HG02623 (cell line): ENCODE measurements at regions not wholly inside any gene's neighbourhood (a gene's known extent, or its start where the extent isn't known, plus 50 kb on each side); places are given as distances from the start of the nearest gene placed in this dataset.
"Not testable (repeated sequence)": the region's sequence is repeated elsewhere in the genome, so short reads cannot be mapped to it uniquely, and the experiment has no call there.

Experiments
- ATAC-seq: cut with Tn5 transposase; IDR thresholded peaks from one replicate; pipeline ENCODE4 v1.9.1; 2021; ENCODE audit warnings: moderate library complexity; ENCODE audit not compliant: unreplicated experiment

DNA sequence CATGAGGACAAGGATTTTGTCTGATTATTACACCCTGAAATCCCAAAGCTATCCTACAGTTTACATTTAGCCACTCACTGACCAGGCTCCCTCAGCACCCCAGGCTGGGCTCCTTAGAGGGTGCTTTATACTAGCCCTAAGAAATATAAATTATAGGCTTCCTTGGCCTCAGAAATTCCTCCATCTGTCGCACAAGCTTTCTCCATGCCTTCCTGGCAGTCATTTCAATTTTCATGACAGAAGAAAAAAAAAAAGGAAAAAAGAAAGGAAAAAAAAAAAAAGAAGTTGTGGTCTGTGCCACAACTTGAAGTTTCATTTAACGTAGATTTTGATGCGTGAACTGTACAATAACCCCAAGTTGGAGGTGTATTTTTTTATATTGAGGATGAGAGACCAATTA is 719.5 kb downstream of the BCL11A start:
- ATAC-seq = no peak

DNA sequence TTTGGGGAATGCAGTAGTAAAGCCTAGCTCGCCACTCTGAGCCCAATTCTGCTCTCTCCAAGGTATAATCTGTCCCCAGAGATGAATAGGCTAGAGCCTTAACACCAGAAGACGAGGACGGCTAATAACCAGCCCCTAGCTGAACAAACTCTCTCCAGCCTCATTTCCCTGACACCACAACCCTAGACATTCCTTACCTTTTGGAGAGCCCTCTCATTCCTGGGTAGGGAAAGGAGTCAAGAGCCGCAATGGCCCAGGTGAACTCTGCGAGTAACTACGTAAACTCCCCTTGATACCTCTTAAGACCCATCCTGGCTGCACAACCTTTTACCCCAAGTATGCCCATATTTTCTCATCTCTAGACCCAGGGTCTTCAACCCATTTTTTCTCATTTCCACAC is 722.9 kb downstream of the BCL11A start:
- ATAC-seq = no peak

GRCh38 chr2:59827677-59828076 is 725.8 kb downstream of the BCL11A start:
- no peak for ATAC-seq

DNA sequence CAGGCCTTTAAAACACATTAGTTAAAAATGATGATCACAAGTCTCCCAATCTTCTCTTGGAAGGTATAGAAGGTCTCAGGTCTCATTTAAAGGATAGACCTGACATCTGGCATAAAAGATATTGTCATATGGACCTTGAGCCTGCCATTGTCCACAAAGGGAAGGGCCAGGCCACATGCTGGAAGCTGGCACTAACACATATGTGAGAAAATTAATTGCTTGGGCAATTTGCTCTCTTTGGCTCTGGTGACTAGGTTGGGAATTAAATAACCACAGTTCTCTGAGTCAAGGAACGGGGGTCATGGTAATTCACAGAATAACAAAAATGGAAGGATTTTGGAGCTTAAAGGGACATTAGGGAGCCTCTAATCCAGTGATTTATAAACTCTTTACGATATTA is 727.3 kb downstream of the BCL11A start:
- no peak for ATAC-seq

DNA sequence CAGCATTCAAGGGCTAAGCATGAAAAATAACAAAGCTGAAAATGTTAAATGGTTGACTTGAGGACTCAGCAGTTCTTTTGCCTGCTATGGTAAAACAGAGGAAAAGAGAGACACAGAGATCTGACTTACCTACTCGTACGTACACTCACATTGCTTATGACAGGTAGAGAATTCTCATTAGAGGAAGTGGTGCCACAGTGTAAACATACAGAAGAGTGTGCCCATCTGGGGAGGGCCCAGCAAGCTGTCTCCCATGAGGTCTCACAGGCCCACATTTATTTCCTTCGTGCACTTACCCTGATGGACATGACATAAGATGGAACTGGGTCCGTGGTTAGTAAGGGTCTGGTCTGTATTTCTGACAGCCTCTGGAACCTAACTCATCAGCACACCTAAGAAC is 729.1 kb downstream of the BCL11A start:
- ATAC-seq = no peak

GRCh38 chr2:59816075-59816474 is 737.4 kb downstream of the BCL11A start:
- no peak for ATAC-seq

DNA sequence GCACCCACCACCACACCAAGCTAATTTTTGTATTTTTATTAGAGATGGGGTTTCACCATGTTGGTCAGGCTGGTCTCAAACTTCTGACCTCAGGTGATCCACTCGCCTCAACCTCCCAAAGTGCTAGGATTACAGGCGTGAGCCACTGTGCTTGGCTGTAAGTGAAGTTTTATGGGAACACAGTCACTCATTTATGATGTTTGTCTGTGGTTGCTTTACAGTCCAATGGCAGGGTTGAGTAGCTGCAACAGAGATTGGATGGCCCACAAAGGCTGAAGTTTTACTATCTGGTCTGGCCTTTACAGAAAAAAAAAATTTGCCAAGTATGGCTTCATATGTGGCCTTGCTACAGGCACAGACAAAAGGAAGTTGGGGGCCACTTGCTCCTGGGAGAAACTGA is 743.2 kb downstream of the BCL11A start:
- ATAC-seq = not testable (repeated sequence)

DNA sequence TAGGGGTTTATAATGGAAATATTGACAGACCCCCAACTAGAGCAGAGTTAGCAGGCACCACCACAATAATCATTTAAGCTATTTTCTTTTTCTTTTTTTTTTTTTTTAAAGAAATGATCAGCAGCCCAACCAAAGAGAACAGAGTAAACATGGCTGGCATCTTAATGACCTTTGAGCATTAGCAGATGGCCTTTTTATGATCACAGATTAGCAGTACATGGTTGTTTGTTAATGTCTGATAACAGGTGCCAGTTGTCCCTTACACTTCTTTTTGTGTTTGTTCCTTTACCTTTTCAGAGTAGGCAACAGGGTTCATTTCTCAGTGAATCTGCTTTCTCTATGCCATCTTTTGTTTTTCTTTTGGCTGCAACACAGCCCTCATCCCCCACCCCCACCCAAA is 747.0 kb downstream of the BCL11A start:
- no peak for ATAC-seq

GRCh38 chr2:59804732-59805131 is 748.7 kb downstream of the BCL11A start:
- ATAC-seq = no peak

- ATAC-seq = no peak
These were observed 749.9 kb downstream of the BCL11A start for GRCh38 chr2:59803586-59803985.

DNA sequence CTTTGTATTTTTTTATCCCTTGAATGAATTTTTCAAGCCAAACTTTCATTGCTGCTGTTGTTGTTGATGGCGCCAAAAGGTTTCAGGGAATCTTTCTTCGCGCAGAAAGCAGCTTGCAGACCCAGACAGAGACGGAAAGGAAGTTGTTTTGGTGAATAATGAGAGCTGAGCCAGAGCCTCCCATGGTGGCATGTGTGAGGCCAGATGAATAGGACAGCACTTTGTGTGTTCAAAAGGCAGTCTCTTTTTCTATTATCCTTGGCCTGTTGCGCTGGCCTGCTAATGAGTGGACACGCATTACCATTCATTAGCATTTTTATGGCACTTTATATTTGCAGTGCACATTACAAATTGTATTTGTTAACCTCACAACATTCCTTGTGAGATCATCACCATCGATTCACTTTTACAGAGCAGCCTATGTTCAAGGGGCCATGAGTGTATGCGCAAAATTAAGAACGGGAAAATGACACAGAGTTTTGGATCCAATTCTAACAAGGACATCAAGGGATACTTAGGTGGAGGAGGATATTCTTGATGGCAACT is 754.7 kb downstream of the BCL11A start:
- no peak for ATAC-seq

DNA sequence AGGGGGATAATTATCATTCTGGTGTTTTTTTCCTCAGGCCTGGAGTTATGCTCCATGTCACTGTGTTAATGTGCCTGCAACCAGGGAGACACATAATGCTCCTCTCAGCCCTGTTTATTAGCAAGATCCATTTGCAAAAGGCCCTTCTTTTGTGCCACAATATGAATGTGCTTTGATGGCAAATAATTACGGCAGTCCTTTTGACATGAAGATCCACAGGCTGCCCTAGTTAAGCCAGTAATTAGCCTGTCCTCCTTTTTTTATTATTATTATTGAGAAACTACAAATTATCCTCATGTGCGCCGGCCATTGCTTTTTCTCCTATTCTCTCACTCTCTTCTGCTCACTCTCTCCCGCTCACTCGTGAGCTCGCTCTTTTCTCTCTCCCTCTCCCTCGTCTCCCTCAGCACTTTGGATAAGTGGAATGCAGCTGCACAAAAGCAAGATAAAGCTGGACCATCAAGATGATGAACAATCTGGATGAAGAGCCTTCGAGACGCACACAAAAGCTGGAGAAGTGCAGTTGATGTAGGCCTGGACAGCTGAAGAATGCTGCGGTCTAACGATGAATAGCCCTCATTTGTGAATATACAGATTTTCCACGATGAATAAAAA is 762.3 kb downstream of the BCL11A start:
- ATAC-seq = no peak

- no peak for ATAC-seq
These were observed 763.1 kb downstream of the BCL11A start for GRCh38 chr2:59790186-59791003.

- no peak for ATAC-seq
These were observed 763.9 kb downstream of the BCL11A start for GRCh38 chr2:59789523-59789922.

DNA sequence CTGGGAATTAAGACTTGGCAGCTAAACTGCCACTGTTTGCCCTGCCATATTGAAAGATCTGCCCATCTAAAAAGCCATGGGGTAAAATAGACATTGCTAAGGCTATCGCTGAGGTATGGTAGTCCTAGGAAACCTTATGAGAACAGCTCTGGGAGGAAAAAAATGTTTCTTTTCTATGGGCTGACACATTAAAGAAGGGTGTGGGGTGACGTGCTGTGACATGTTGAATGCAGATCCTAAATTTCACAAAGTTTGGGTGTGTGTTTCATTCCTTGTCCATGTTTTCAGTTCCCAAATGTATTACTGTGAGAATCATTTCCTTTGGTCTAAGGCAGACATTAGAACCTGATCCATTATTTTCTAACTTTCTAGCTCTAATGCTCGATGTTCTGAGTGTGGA is 766.4 kb downstream of the BCL11A start:
- ATAC-seq = no peak

DNA sequence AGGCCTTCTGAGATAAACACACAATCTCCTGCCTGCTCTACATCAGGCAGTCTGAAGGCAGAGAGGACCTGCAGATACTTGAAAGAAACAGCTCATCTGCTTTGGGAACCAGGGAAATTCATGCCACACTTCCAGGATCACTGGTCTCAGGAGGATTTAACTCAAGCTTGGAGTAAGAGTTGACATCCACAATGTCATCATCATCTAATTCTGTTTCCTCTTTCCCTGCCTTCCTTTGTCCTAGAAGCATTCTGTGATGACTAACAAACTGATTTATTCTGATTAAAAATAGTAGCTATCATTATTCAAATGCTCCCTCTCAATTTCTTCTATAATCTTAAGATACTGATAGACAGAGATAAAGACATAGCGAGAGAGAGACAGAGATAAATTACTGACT is 766.8 kb downstream of the BCL11A start:
- ATAC-seq = no peak

DNA sequence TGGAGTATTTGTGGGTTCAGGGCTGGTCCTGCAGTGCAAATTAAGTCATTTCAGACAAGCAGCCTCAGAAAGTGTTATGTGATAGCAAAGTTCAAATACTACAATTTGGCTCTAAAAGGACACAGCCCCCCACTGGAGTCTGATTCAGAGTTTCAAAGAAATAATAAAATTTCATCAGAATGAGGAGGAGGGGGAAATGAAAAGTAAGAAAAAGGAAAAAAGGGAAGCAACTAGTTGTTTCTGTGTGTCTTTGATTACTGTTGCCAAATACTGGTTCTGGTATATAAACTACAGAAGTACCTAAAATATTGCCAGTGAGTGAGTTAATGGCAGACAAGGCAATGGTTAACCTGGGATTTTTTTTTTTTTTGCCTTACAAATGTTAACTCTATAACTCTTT is 773.9 kb downstream of the BCL11A start:
- no peak for ATAC-seq

DNA sequence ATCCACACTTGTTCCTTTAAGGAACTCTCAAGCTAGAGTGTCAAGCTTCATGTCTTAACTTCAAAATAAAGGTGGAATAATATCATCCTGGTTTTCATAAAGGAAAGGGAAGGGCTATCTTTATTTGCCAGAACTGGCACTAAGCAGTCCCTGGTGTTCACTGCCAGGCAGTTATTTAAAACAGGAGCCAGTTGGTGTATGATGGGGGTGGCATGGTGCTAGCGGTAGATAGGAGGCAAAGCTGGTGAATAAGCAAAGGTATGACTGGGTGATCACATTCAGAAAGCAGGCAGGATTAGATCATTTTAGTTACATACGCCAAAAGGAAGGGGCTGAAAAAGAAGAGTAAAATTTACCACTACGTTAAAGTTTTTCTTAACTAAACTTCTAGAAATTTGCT is 776.3 kb downstream of the BCL11A start:
- no peak for ATAC-seq

GRCh38 chr2:59776726-59777008 is 776.8 kb downstream of the BCL11A start:
- ATAC-seq = no peak

- ATAC-seq = no peak
These were observed 778.5 kb downstream of the BCL11A start for GRCh38 chr2:59774821-59775433.

GRCh38 chr2:59770651-59771050 is 782.8 kb downstream of the BCL11A start:
- ATAC-seq = no peak

DNA sequence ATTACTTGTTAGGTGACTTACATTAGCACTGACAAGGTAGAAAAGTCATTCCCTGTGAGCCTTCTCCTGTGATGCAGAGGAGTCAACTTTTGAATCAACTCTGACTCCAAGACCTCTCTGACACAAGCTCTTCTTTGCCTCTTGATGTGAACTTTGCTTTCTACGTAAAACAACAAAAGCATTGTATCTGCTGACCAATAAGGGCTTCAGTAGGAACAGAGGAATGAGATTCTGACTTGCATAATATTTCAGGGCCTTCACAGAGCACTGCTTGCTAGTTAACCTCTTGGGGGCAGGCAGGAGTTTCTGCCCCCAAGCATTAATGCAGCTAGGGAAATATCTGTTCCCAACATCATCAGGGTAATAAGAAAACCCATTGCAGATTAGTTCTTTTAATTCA is 791.5 kb downstream of the BCL11A start:
- no peak for ATAC-seq
